ENCODE measurements at regions not wholly inside any gene's neighbourhood (a gene's known extent, or its start where the extent isn't known, plus 50 kb on each side); places are given as distances from the start of the nearest gene placed in this dataset.
A peak's percentile ranks its signal among the peaks of the same experiment; 100 is the strongest.

DNA sequence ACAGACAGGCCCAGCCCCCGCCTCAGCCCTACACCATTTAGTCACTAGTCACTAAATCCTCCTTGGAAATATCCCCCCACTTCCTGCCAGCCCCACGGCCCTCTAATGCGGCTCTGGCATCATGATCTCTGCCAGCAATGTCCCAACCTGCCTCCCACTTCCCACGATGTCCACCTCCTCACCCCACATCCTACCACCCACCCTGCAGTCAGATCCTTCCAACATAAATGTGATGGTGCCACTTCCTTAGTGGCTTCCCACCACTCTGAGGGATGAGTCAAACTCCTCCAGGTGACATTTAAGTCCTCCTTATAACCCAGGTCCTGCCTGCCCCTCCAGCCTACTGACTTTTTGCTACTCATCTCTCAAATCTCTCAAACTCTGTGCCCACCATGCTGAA is 167.5 kb downstream of the SHQ1 start:
- peaks cover 0 to under 1% (median 0%) of the 10 kb centered on the region in 5 donors for H3K9me3 Mint-ChIP-seq
- H3K4me1 ChIP-seq (ENCODE audit: insufficient read depth, low read length): no peaks in the 10 kb centered on the region
- peaks cover 0 to 2% (median 0%) of the 10 kb centered on the region in 3 donors for H3K4me1 Mint-ChIP-seq
- CTCF ChIA-PET: no interaction called here
- H3K4me3 Mint-ChIP-seq: no peak overlapping the region
- POLR2A ChIA-PET: no interaction called here
- H3K27ac ChIP-seq (ENCODE audit: low read depth, low read length): no peak overlapping the region
- no peaks in the 10 kb centered on the region for H3K9me3 ChIP-seq (ENCODE audit: low read length)
- H3K36me3 Mint-ChIP-seq: no peaks in the 10 kb centered on the region
- no peak for DNase-seq
- no peaks in the 10 kb centered on the region for H3K27me3 ChIP-seq (ENCODE audit: insufficient read depth, low read length, poor library complexity, severe bottlenecking)
- no peak overlapping the region for H3K4me3 ChIP-seq (ENCODE audit: low read length)
- H3K36me3 ChIP-seq (ENCODE audit: insufficient read depth, low read length): no peaks in the 10 kb centered on the region
- peaks cover 0 to 4% of the 10 kb centered on the region in 2 donors for H3K27me3 Mint-ChIP-seq
- no peak overlapping the region for H3K27ac Mint-ChIP-seq

DNA sequence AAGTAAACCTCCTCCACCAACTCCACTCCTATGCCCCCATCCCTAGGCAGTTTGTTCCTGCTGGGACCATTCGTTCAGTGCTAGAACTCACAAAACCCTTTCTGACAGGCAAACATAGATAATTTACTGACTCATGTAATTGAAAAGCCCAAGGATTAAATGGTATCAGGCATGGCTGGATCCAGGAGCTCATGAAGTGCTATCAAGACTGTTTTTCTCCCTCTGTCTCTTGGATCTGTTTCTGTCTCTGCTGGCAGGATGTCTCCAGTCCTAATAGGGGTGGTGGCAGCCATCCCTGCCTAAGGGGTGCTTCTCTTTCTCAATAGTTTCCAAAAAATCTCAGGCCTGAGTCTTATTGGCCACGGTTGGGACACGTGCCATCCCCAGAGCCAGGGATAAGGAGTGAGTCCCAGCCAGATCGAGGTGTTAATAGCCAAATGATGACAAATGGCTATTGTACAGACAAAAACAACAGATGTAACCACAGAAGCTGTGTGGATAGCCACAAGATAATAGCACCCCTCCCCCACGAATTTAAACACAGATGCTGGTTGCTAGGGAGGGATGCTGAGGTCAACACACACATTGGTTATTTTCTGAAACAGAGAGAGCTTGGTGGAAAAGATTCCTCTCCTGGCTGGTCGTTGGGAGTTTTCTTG is 168.6 kb downstream of the SHQ1 start:
- DNase-seq: no peak
- ChIA-PET CTCF (no interaction called here), POLR2A (no interaction called here)
- H3K9me3 ChIP-seq (ENCODE audit: low read length): no peaks in the 10 kb centered on the region
- H3K4me1 ChIP-seq (ENCODE audit: insufficient read depth, low read length): no peaks in the 10 kb centered on the region
- H3K36me3 Mint-ChIP-seq: no peaks in the 10 kb centered on the region
- no peaks in the 10 kb centered on the region for H3K36me3 ChIP-seq (ENCODE audit: insufficient read depth, low read length)
- no peak overlapping the region for H3K27ac Mint-ChIP-seq
- peaks cover 0 to 2% (median 0%) of the 10 kb centered on the region in 3 donors for H3K4me1 Mint-ChIP-seq
- no peak overlapping the region for H3K4me3 Mint-ChIP-seq
- peaks cover 0 to 4% of the 10 kb centered on the region in 2 donors for H3K27me3 Mint-ChIP-seq
- no peak overlapping the region for H3K27ac ChIP-seq (ENCODE audit: low read depth, low read length)
- peaks cover 0 to 4% (median 0%) of the 10 kb centered on the region in 5 donors for H3K9me3 Mint-ChIP-seq
- H3K27me3 ChIP-seq (ENCODE audit: insufficient read depth, low read length, poor library complexity, severe bottlenecking): no peaks in the 10 kb centered on the region
- no peak overlapping the region for H3K4me3 ChIP-seq (ENCODE audit: low read length)

DNA sequence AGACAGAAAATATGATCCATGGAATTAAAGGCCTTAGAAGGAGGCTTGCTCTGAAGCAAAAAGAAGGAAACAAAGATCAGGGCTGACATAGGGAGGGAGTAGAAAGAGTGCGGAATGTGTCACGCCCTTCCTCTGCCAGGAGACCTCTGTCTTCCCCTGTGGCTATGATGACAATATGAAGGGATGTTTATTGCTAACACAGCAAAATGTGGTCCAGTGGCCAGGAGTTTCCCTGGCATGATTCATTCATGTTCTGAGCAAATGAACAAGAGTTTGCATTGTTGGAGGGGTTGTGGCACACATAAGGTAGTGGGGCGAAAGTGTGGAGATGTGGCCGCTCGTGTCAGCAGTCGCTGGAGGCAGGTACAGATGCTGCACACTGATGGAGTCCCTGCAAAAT is 169.4 kb downstream of the SHQ1 start:
- H3K9me3 ChIP-seq (ENCODE audit: low read length): no peaks in the 10 kb centered on the region
- H3K27ac ChIP-seq (ENCODE audit: low read depth, low read length): no peak overlapping the region
- no peaks in the 10 kb centered on the region for H3K36me3 Mint-ChIP-seq
- POLR2A ChIA-PET: no interaction called here
- no peak overlapping the region for H3K4me3 Mint-ChIP-seq
- no peaks in the 10 kb centered on the region for H3K36me3 ChIP-seq (ENCODE audit: insufficient read depth, low read length)
- peaks cover 0 to 2% (median 0%) of the 10 kb centered on the region in 3 donors for H3K4me1 Mint-ChIP-seq
- peaks cover 0 to 4% of the 10 kb centered on the region in 2 donors for H3K27me3 Mint-ChIP-seq
- H3K27me3 ChIP-seq (ENCODE audit: insufficient read depth, low read length, poor library complexity, severe bottlenecking): no peaks in the 10 kb centered on the region
- CTCF ChIA-PET: no interaction called here
- DNase-seq: no peak
- H3K9me3 Mint-ChIP-seq: peaks cover 0 to 4% (median 0%) of the 10 kb centered on the region in 5 donors
- no peaks in the 10 kb centered on the region for H3K4me1 ChIP-seq (ENCODE audit: insufficient read depth, low read length)
- H3K4me3 ChIP-seq (ENCODE audit: low read length): no peak overlapping the region
- peak overlapping the region in 1 of 8 donors; percentile 8 for H3K27ac Mint-ChIP-seq

GRCh38 chr3:72678380-72678779 is 169.9 kb downstream of the SHQ1 start:
- CTCF ChIA-PET: no interaction called here

GRCh38 chr3:72675243-72675642 is 173.0 kb downstream of the SHQ1 start:
- Mint-ChIP-seq H3K27ac (no peak overlapping the region), H3K4me1 (peaks cover 0 to 2% (median 0%) of the 10 kb centered on the region in 3 donors), H3K9me3 (peaks cover 0 to 4% (median 0%) of the 10 kb centered on the region in 5 donors), H3K27me3 (peaks cover 0 to 2% of the 10 kb centered on the region in 2 donors), H3K36me3 (no peaks in the 10 kb centered on the region), H3K4me3 (no peak overlapping the region)
- POLR2A ChIA-PET: no interaction called here
- Histone ChIP-seq H3K4me1 (ENCODE audit: insufficient read depth, low read length) (no peaks in the 10 kb centered on the region), H3K27me3 (ENCODE audit: insufficient read depth, low read length, poor library complexity, severe bottlenecking) (no peaks in the 10 kb centered on the region), H3K36me3 (ENCODE audit: insufficient read depth, low read length) (no peaks in the 10 kb centered on the region), H3K9me3 (ENCODE audit: low read length) (no peaks in the 10 kb centered on the region), H3K27ac (ENCODE audit: low read depth, low read length) (no peak overlapping the region), H3K4me3 (ENCODE audit: low read length) (no peak overlapping the region)
- CTCF ChIA-PET: interaction anchor here (2.0 kb wide), 1 partner anchor 9 kb away, joined by 9 read pairs; no protein-coding TSS in a partner anchor
- DNase-seq: no peak

More at GRCh38 chr3:72678380-72678779, 169.9 kb downstream of the SHQ1 start:
- Histone ChIP-seq H3K27ac (ENCODE audit: low read depth, low read length) (no peak overlapping the region), H3K9me3 (ENCODE audit: low read length) (no peaks in the 10 kb centered on the region), H3K36me3 (ENCODE audit: insufficient read depth, low read length) (no peaks in the 10 kb centered on the region), H3K4me1 (ENCODE audit: insufficient read depth, low read length) (no peaks in the 10 kb centered on the region), H3K4me3 (ENCODE audit: low read length) (no peak overlapping the region), H3K27me3 (ENCODE audit: insufficient read depth, low read length, poor library complexity, severe bottlenecking) (no peaks in the 10 kb centered on the region)
- Mint-ChIP-seq H3K4me3 (no peak overlapping the region), H3K27ac (no peak overlapping the region), H3K9me3 (peaks cover 0 to 4% (median 0%) of the 10 kb centered on the region in 5 donors), H3K4me1 (peaks cover 0 to 2% (median 0%) of the 10 kb centered on the region in 3 donors), H3K27me3 (peaks cover 0 to 4% of the 10 kb centered on the region in 2 donors), H3K36me3 (no peaks in the 10 kb centered on the region)
- DNase-seq: no peak
- POLR2A ChIA-PET: no interaction called here

GRCh38 chr3:72673011-72673771 is 175.1 kb downstream of the SHQ1 start:
- DNase-seq: no peak
- no peak overlapping the region for H3K4me3 ChIP-seq (ENCODE audit: low read length)
- no peaks in the 10 kb centered on the region for H3K36me3 Mint-ChIP-seq
- H3K27ac ChIP-seq (ENCODE audit: low read depth, low read length): no peak overlapping the region
- peaks cover 0 to 2% of the 10 kb centered on the region in 2 donors for H3K27me3 Mint-ChIP-seq
- no peaks in the 10 kb centered on the region for H3K4me1 Mint-ChIP-seq
- H3K27ac Mint-ChIP-seq: no peak overlapping the region
- no peaks in the 10 kb centered on the region for H3K4me1 ChIP-seq (ENCODE audit: insufficient read depth, low read length)
- no peak overlapping the region for H3K4me3 Mint-ChIP-seq
- no peaks in the 10 kb centered on the region for H3K36me3 ChIP-seq (ENCODE audit: insufficient read depth, low read length)
- no peaks in the 10 kb centered on the region for H3K27me3 ChIP-seq (ENCODE audit: insufficient read depth, low read length, poor library complexity, severe bottlenecking)
- ChIA-PET POLR2A (no interaction called here), CTCF (no interaction called here)
- peaks cover 0 to 4% (median 0%) of the 10 kb centered on the region in 5 donors for H3K9me3 Mint-ChIP-seq
- H3K9me3 ChIP-seq (ENCODE audit: low read length): no peaks in the 10 kb centered on the region

DNA sequence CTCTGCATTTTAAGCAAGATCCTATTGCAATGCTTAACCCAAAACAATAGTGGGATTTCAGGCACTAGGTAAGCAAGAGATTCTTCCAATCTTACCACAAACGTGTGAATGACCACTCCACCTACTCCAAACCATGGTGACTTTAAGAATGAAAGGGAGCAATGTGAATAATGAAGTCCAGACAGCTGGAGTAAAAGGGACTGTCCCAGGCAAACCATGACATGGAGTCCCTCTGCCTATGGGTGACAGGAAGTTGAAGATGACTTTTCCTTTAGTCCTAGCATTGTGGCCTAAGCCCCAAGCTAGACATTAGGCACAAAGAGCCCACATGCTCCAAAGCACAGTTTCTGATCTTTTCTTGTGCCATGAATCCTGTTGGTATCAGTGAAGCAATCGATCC is 179.0 kb downstream of the SHQ1 start:
- CTCF ChIA-PET: no interaction called here
- Mint-ChIP-seq H3K4me1 (no peaks in the 10 kb centered on the region), H3K27me3 (peaks cover 3 to 5% of the 10 kb centered on the region in 2 donors)

DNA sequence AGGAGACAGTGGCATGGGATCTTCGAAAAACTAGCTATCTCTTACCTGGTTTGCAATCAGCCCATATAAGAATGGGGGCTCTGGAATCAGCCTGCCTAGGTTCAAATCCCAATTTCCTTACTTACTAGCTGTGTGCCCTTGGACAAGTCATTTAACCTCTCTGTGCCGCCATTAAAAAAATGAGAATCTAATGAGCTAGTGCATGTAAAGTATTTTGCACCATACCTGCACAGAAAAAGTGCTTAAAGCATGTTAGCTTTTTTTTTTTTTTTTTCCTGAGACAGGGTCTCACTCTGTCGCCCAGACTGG is 181.8 kb downstream of the SHQ1 start:
- CTCF ChIA-PET: interaction anchor here (0.6 to 3.7 kb wide), 20 partner anchors 9 to 791 kb away, joined by 3 to 52 read pairs (median 4); no protein-coding TSS in a partner anchor

More for the DNA sequence above, 179.0 kb downstream of the SHQ1 start:
- POLR2A ChIA-PET: no interaction called here
- Histone ChIP-seq H3K4me1 (ENCODE audit: insufficient read depth, low read length) (no peaks in the 10 kb centered on the region), H3K36me3 (ENCODE audit: insufficient read depth, low read length) (no peaks in the 10 kb centered on the region), H3K9me3 (ENCODE audit: low read length) (no peaks in the 10 kb centered on the region), H3K27me3 (ENCODE audit: insufficient read depth, low read length, poor library complexity, severe bottlenecking) (no peaks in the 10 kb centered on the region), H3K4me3 (ENCODE audit: low read length) (no peak overlapping the region), H3K27ac (ENCODE audit: low read depth, low read length) (no peak overlapping the region)
- Mint-ChIP-seq H3K9me3 (no peaks in the 10 kb centered on the region), H3K27ac (no peak overlapping the region), H3K36me3 (peaks cover 0 to 2% (median 0%) of the 10 kb centered on the region in 3 donors), H3K4me3 (no peak overlapping the region)
- DNase-seq: no peak

More for the DNA sequence above, 181.8 kb downstream of the SHQ1 start:
- DNase-seq: no peak
- no peaks in the 10 kb centered on the region for H3K4me1 ChIP-seq (ENCODE audit: insufficient read depth, low read length)
- Mint-ChIP-seq H3K9me3 (no peaks in the 10 kb centered on the region), H3K36me3 (peaks cover 0 to 2% (median 0%) of the 10 kb centered on the region in 3 donors), H3K27me3 (peaks cover 3 to 4% of the 10 kb centered on the region in 2 donors), H3K4me3 (no peak overlapping the region), H3K27ac (no peak overlapping the region), H3K4me1 (no peaks in the 10 kb centered on the region)
- H3K27me3 ChIP-seq (ENCODE audit: insufficient read depth, low read length, poor library complexity, severe bottlenecking): no peaks in the 10 kb centered on the region
- H3K9me3 ChIP-seq (ENCODE audit: low read length): no peaks in the 10 kb centered on the region
- POLR2A ChIA-PET: interaction anchor here (0.5 kb wide), 1 partner anchor 57 kb away, joined by 10 read pairs; no protein-coding TSS in a partner anchor
- H3K36me3 ChIP-seq (ENCODE audit: insufficient read depth, low read length): no peaks in the 10 kb centered on the region
- no peak overlapping the region for H3K4me3 ChIP-seq (ENCODE audit: low read length)
- H3K27ac ChIP-seq (ENCODE audit: low read depth, low read length): no peak overlapping the region
